Myocyte (in vitro differentiated cells): ENCODE measurements at regions not wholly inside any gene's neighbourhood (a gene's known extent, or its start where the extent isn't known, plus 50 kb on each side); places are given as distances from the start of the nearest gene placed in this dataset.

Experiments used
- DNase-seq: peaks from one replicate; pipeline ENCODE4 v3.0.0-alpha.2; 2012; ENCODE audit warnings: low read depth

GRCh38 chr12:125487336-125487735 lies 422.1 kb downstream of the AACS start:
- DNase-seq: no peak

- DNase-seq: no peak
These were observed 426.3 kb downstream of the AACS start for GRCh38 chr12:125491553-125491952.

- no peak for DNase-seq
These were observed 427.4 kb downstream of the AACS start for GRCh38 chr12:125492354-125493270.

- no peak for DNase-seq
These were observed 428.6 kb downstream of the AACS start for GRCh38 chr12:125493704-125494308.

GRCh38 chr12:125503128-125503527 lies 437.9 kb downstream of the AACS start:
- DNase-seq: no peak

GRCh38 chr12:125509195-125509594 lies 444.0 kb downstream of the AACS start:
- DNase-seq: no peak

GRCh38 chr12:125512541-125513298 lies 447.5 kb downstream of the AACS start:
- no peak for DNase-seq

GRCh38 chr12:125515887-125516286 lies 450.7 kb downstream of the AACS start:
- DNase-seq: no peak

GRCh38 chr12:125518074-125518473 lies 452.8 kb downstream of the AACS start:
- DNase-seq: no peak

GRCh38 chr12:125519026-125519651 lies 453.9 kb downstream of the AACS start:
- no peak for DNase-seq

GRCh38 chr12:125525879-125526278 lies 460.6 kb downstream of the AACS start:
- DNase-seq: no peak

- no peak for DNase-seq
These were observed 463.0 kb downstream of the AACS start for GRCh38 chr12:125528281-125528680.

- DNase-seq: no peak
These were observed 465.0 kb downstream of the AACS start for GRCh38 chr12:125530201-125530600.

GRCh38 chr12:125530876-125531275 lies 465.6 kb downstream of the AACS start:
- DNase-seq: no peak

GRCh38 chr12:125531574-125531973 lies 466.3 kb downstream of the AACS start:
- DNase-seq: no peak

GRCh38 chr12:125533434-125534029 lies 468.3 kb downstream of the AACS start:
- DNase-seq: peak; percentile 4

GRCh38 chr12:125538401-125539199 lies 473.4 kb downstream of the AACS start:
- DNase-seq: no peak

- DNase-seq: no peak
These were observed 475.5 kb downstream of the AACS start for GRCh38 chr12:125540580-125541204.

- no peak for DNase-seq
These were observed 479.7 kb downstream of the AACS start for GRCh38 chr12:125544960-125545359.

- DNase-seq: no peak
These were observed 483.9 kb downstream of the AACS start for GRCh38 chr12:125549171-125549570.
